GM10266 (cell line): ENCODE measurements at regions not wholly inside any gene's neighbourhood (a gene's known extent, or its start where the extent isn't known, plus 50 kb on each side); places are given as distances from the start of the nearest gene placed in this dataset.
"Not testable (repeated sequence)": the region's sequence is repeated elsewhere in the genome, so short reads cannot be mapped to it uniquely, and the experiment has no call there.

ENCODE experiments used
- DNase-seq: peaks from one replicate; pipeline ENCODE4 v3.0.0; 2012; ENCODE audit errors: extremely low spot score
- CTCF ChIP-seq: IDR thresholded peaks from 2 replicates; pipeline ENCODE4 v1.5.1; 2012; ENCODE audit warnings: mild to moderate bottlenecking, low read depth; ENCODE audit not compliant: control insufficient read depth, insufficient read depth; ENCODE audit errors: missing control alignments

- no peak for DNase-seq
- no peak for TF ChIP-seq CTCF
Measured at GRCh38 chr13:31537052-31537451, 202.3 kb upstream of the RXFP2 start.

GRCh38 chr13:31538067-31539042 is 201.0 kb upstream of the RXFP2 start:
- no peak for DNase-seq

GRCh38 chr13:31540281-31540680 is 199.0 kb upstream of the RXFP2 start:
- DNase-seq = no peak
- no peak for TF ChIP-seq CTCF

More at GRCh38 chr13:31538067-31539042, 201.0 kb upstream of the RXFP2 start:
- no peak for TF ChIP-seq CTCF

- no peak for DNase-seq
- no peak for TF ChIP-seq CTCF
Measured at GRCh38 chr13:31543190-31543589, 196.1 kb upstream of the RXFP2 start.

- TF ChIP-seq CTCF = no peak
- DNase-seq = no peak
Measured at GRCh38 chr13:31545616-31546015, 193.7 kb upstream of the RXFP2 start.

- TF ChIP-seq CTCF = no peak
- no peak for DNase-seq
Measured at GRCh38 chr13:31556376-31556775, 182.9 kb upstream of the RXFP2 start.

- DNase-seq = not testable (repeated sequence)
Measured at GRCh38 chr13:31584221-31584620, 155.1 kb upstream of the RXFP2 start.
